SK-N-MC (cell line): ENCODE measurements at regions not wholly inside any gene's neighbourhood (a gene's known extent, or its start where the extent isn't known, plus 50 kb on each side); places are given as distances from the start of the nearest gene placed in this dataset.
A peak's percentile ranks its signal among the peaks of the same experiment; 100 is the strongest.

ENCODE experiments used
- DNase-seq: peaks from one replicate; pipeline ENCODE4 v3.0.0-alpha.2; 2011; ENCODE audit warnings: low read depth, low spot score
- H3K27ac ChIP-seq: fragments of 200-600 bp; sonication (generic); 2 replicates; pipeline ENCODE4 v1.5.1; 2016; ENCODE audit warnings: mixed run types
- H3K36me3 ChIP-seq: fragments of 200-600 bp; sonication (generic); 2 replicates; pipeline ENCODE4 v1.6.1; 2017; ENCODE audit warnings: antibody characterized with exemption, low read length, mixed read lengths; ENCODE audit not compliant: insufficient read depth
- H3K4me3 ChIP-seq: fragments of 200-600 bp; sonication (generic); 2 replicates; pipeline ENCODE4 v1.5.1; 2016
- H3K9ac ChIP-seq: fragments of 200-600 bp; sonication (generic); 2 replicates; pipeline ENCODE4 v1.8.0; 2017; ENCODE audit warnings: mixed run types, mixed read lengths; ENCODE audit not compliant: insufficient read length
- H3K9me3 ChIP-seq: fragments of 200-600 bp; sonication (generic); 2 replicates; pipeline ENCODE4 v1.6.1; 2017; ENCODE audit warnings: low read depth, mild to moderate bottlenecking, antibody characterized with exemption, low read length, moderate library complexity, mixed read lengths
- EZH2 ChIP-seq: fragments of 200-600 bp; sonication (generic); IDR thresholded peaks from one replicate; pipeline ENCODE4 v1.6.1; 2017; ENCODE audit warnings: antibody characterized with exemption
- FOXP2 ChIP-seq: optimal IDR thresholded peaks from 2 replicates; pipeline ENCODE3; 2011; ENCODE audit warnings: mild to moderate bottlenecking, moderate library complexity; ENCODE audit not compliant: insufficient read depth; ENCODE audit errors: extremely low read length, control extremely low read depth
- POLR2AphosphoS5 ChIP-seq: IDR thresholded peaks from 2 replicates; pipeline ENCODE4 v1.6.1; 2012; ENCODE audit warnings: mild to moderate bottlenecking, low read depth, low read length, borderline replicate concordance

DNA sequence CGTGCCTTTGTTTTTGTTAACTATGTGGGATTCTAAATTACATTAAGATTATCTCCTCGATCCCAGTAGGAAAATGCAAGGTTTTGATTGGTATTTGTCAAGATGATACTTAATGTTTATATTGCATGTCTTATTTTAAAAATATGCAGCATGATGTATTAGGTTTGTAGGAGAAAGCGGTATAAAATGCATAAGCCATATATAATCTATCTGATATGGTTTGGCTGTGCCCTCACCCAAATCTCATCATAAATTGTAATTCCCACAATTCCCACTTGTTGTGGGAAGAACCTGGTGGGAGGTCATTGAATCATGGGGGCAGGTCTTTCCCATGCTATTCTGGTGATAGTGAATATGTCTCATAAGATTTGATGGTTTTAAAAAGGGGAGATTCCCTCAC is 198.1 kb upstream of the NCAM2 start:
- no peak overlapping the region for H3K4me3 ChIP-seq
- DNase-seq, result no peak
- no peaks in the 10 kb centered on the region for H3K36me3 ChIP-seq
- no peaks in the 10 kb centered on the region for H3K9me3 ChIP-seq
- no peak overlapping the region for H3K27ac ChIP-seq
- no peak for TF ChIP-seq FOXP2
- no peak for TF ChIP-seq POLR2AphosphoS5
- TF ChIP-seq EZH2, result no peak
- no peak overlapping the region for H3K9ac ChIP-seq

DNA sequence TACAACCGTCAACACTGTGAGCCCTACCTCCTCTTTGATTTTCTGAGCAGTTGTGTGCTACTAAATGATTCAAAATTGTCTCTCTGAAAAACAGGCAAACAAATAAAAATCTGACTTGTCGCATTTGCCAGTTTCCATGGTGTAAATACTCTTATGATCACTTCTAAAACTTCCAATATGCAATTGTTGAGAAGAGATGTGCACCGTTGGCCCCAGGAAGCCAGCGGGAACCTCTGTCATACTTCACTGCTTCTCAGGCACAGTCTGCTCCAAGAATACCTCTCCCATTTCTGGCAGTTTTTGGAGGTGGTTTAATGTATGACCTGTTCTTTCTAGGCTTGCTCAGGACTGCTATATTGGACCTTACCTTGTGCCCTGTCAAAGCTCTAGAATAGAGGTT is 196.0 kb upstream of the NCAM2 start:
- TF ChIP-seq POLR2AphosphoS5 (no peak), EZH2 (no peak), FOXP2 (no peak)

DNA sequence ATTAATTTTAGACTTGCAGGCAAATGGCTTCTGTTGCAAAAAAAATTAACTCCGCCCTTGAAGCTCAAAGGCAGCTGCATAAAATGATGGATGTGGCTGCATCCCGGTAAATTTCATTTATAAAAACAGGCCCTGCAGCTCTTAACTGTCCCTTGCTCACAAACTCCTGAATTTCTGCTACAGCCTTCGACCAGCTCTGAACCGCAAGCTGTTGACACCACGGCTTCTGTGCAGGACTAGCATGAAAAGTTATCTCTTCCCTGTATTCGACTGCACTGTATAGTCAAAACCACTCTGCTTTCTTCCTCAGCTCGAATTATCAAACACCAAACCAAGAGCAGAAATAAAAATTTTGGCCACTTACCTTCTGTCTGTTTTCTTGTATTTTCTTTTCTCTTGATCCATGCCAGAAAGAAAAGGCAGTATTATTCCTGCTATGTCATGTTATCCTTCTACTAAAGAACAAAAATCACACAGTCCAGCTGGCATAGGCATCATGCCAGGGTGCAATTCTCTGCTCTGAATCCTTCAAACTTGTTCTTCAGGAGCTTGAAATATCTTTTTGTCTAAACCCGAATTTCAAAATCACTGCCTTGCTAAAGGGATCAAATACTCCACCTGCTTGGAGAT is 195.5 kb upstream of the NCAM2 start:
- no peak for DNase-seq
- Histone ChIP-seq H3K36me3 (no peaks in the 10 kb centered on the region), H3K4me3 (no peak overlapping the region), H3K9ac (no peak overlapping the region), H3K9me3 (no peaks in the 10 kb centered on the region), H3K27ac (no peak overlapping the region)
- TF ChIP-seq FOXP2 (no peak), EZH2 (no peak), POLR2AphosphoS5 (no peak)

More for the DNA sequence above, 196.0 kb upstream of the NCAM2 start:
- H3K4me3 ChIP-seq, result no peak overlapping the region
- H3K9ac ChIP-seq, result no peak overlapping the region
- H3K36me3 ChIP-seq, result no peaks in the 10 kb centered on the region
- no peak overlapping the region for H3K27ac ChIP-seq
- DNase-seq, result no peak
- no peaks in the 10 kb centered on the region for H3K9me3 ChIP-seq

DNA sequence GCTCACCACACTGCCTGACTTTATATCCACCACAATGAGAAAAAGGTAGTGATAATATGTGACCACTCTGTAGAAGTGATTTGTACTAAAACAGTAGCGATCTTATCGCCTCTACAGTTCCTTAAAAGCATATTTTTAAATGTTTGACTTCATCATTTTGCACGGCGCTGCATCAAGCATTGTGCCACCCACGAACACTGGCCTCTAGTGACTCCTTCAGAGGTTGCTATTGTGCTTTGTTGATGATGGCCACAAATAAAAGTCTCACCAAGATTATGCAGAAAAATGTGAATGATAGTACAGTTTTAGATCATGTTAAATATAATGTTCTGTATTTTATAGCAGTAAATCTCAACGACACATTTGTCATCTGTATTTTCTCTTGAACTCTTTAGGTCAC is 186.5 kb upstream of the NCAM2 start:
- Histone ChIP-seq H3K4me3 (no peak overlapping the region), H3K36me3 (no peaks in the 10 kb centered on the region), H3K9ac (no peak overlapping the region), H3K9me3 (no peaks in the 10 kb centered on the region), H3K27ac (no peak overlapping the region)
- TF ChIP-seq EZH2 (no peak), POLR2AphosphoS5 (no peak), FOXP2 (no peak)
- DNase-seq, result no peak

DNA sequence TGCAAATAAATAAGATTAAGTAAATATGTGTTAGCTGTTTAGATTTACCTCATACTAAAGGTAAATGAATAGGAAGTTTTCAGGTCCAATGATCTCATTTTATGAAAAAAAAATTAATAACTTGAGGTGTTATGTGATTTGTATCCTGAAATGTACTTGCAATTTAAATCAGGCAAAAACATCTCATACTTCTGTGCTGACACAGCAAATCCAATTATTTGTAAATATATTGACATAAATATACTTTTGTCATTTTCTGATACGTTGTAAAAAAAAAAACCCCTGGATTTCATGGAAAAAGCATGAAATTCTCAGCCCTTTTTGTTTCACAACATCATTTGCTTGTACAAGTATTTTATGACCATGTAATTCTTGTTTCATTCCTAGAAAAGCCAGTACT is 184.1 kb upstream of the NCAM2 start:
- Histone ChIP-seq H3K9me3 (no peaks in the 10 kb centered on the region), H3K36me3 (no peaks in the 10 kb centered on the region), H3K9ac (no peak overlapping the region), H3K27ac (no peak overlapping the region), H3K4me3 (no peak overlapping the region)
- TF ChIP-seq POLR2AphosphoS5 (no peak), EZH2 (no peak), FOXP2 (no peak)
- DNase-seq, result no peak

DNA sequence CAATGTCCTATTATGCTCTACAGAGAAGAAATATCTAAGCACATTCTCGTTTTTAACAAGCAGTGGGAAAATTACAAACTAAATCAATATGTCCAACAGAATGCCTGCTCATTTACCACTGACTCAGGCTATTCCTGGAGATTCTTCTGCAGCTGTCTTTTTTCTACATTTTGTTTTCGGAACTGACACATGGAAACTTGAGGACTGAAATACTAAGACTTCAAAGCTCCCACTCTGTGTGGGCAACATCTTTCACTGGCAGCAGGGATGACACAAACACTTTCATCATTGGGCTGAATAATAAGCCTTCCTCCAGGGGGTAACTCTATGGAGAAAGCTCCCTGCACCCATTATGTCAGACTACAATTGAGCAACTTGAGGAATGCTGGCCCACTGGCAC is 175.5 kb upstream of the NCAM2 start:
- peak overlapping the region; percentile 89 for H3K27ac ChIP-seq
- TF ChIP-seq POLR2AphosphoS5 (no peak), EZH2 (no peak), FOXP2 (no peak)
- H3K36me3 ChIP-seq, result no peaks in the 10 kb centered on the region
- H3K9ac ChIP-seq, result peak overlapping the region; percentile 42
- no peak for DNase-seq
- H3K9me3 ChIP-seq, result no peaks in the 10 kb centered on the region
- peak overlapping the region; percentile 70 for H3K4me3 ChIP-seq

DNA sequence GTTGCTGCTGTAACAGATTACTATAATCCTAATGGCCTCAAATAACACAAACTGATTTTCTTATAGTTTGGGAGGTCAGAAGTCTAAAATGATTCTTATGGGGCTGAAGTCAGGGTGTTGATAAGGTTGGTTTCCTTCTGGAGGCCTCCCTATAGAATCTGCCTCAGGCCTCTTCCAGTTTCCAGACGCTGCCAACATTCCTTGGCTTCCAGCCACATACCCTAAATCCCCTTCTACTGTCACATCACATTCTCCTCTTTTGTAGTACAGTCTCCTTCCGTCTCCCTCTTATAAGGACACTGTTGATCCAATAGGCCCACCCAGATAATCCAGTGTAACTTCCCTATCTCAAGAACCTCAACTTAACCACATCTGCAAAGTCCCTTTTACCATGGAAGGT is 145.3 kb upstream of the NCAM2 start:
- Histone ChIP-seq H3K27ac (peak overlapping the region; percentile 74), H3K36me3 (no peaks in the 10 kb centered on the region), H3K4me3 (peak overlapping the region; percentile 14; the same call in 1 of the 2 replicates), H3K9me3 (0 out of 2 replicates have a peak, but pooled peaks cover 6% of the 10 kb centered on the region), H3K9ac (no peak overlapping the region)
- no peak for TF ChIP-seq FOXP2
- no peak for TF ChIP-seq POLR2AphosphoS5
- no peak for TF ChIP-seq EZH2
- DNase-seq, result no peak

DNA sequence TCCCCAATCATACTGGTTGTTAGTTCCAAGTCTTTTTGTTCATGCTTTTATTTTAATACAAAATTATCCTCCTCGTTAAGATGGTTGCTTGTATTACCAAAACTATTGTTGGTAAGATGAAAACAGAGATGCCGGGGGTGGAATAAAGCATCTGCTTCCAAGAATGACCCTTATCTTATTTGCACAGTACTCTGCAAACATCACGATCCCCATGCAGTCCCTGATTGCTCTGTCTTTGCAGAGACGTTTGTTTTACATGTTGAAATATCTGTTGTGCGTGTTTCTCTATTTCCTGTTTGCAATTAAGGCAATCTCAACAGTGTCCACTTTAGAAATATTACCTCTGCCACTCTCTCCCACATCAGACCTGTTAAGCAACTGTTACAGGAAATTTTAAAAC is 141.3 kb upstream of the NCAM2 start:
- Histone ChIP-seq H3K27ac (no peak overlapping the region), H3K9me3 (0 out of 2 replicates have a peak, but pooled peaks cover under 1% of the 10 kb centered on the region), H3K36me3 (no peaks in the 10 kb centered on the region), H3K4me3 (no peak overlapping the region), H3K9ac (no peak overlapping the region)
- DNase-seq, result no peak
- TF ChIP-seq EZH2 (no peak), FOXP2 (no peak), POLR2AphosphoS5 (no peak)

DNA sequence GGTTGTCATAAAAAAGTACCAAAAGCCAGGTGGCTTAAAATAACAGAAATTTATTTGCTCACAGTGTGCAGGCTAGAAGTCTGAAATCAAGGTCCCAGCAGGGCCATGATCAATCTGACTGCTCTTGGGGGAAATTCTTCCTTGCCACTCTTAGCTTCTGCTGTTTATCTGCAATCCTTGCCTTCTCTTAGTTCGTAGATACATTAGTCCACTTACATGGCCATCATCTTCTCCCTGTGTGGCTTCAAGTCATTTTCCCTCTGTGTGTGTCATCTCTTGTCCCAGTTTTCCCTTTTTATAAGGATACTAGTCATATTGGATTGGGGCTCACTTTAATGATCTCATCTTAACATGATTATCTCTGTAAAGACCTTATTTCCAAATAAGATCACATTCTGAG is 124.0 kb upstream of the NCAM2 start:
- H3K36me3 ChIP-seq, result no peaks in the 10 kb centered on the region
- H3K4me3 ChIP-seq, result no peak overlapping the region
- H3K9ac ChIP-seq, result no peak overlapping the region
- TF ChIP-seq EZH2, result no peak
- no peak for TF ChIP-seq FOXP2
- TF ChIP-seq POLR2AphosphoS5, result no peak
- H3K9me3 ChIP-seq, result no peaks in the 10 kb centered on the region
- DNase-seq, result no peak
- H3K27ac ChIP-seq, result no peak overlapping the region
